ENCODE measurements at regions not wholly inside any gene's neighbourhood (a gene's known extent, or its start where the extent isn't known, plus 50 kb on each side); places are given as distances from the start of the nearest gene placed in this dataset.
A peak's percentile ranks its signal among the peaks of the same experiment; 100 is the strongest.
"Not testable (repeated sequence)": the region's sequence is repeated elsewhere in the genome, so short reads cannot be mapped to it uniquely, and the experiment has no call there.

GRCh38 chr3:4030624-4031023 is 231.4 kb downstream of the LRRN1 start:
- DNase-seq: no peak

GRCh38 chr3:4033296-4033695 is 234.1 kb downstream of the LRRN1 start:
- DNase-seq: no peak

- no peak for DNase-seq
Measured at GRCh38 chr3:4036046-4036445, 236.8 kb downstream of the LRRN1 start.

DNA sequence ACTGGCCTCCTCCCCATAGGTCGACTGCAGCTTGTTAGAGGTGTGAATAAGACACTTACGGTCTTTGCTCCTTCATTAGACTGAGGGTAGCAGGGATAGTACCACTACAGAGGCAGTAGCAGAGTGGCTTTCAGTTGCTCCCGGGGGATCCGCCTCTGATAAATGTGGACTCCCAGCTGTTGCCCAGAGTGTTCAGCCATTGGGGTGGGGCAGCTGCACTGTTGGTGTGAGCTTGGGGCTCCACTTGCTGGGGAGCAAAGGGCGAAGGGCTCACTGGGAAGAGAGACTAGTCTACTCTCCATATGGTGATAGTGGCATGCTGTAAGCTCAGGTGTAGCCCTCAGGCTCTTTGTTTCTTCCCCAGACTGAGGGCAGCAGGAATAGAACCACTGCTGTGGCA is 239.1 kb downstream of the LRRN1 start:
- DNase-seq: no peak

GRCh38 chr3:4042070-4042469 is 242.8 kb downstream of the LRRN1 start:
- DNase-seq: no peak

DNA sequence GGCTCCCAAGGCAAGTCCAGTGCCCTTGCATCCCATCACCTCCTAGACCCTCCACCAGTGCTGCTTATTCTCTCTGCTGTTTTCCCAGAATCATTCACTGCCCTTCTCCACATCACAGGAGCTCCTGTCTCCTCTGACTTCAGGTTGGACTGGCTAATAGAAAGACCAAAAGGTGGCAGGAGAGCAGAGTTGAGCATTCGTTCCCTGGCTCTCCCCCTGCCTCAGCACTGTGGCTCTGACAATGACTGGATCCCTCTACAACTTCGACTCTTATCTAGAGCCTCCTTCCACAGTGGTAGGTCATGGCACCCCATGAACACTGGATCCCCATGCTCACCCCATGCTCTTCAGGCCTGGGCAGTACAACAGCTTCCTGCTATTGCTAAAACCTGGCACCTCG is 243.6 kb downstream of the LRRN1 start:
- no peak for DNase-seq

DNA sequence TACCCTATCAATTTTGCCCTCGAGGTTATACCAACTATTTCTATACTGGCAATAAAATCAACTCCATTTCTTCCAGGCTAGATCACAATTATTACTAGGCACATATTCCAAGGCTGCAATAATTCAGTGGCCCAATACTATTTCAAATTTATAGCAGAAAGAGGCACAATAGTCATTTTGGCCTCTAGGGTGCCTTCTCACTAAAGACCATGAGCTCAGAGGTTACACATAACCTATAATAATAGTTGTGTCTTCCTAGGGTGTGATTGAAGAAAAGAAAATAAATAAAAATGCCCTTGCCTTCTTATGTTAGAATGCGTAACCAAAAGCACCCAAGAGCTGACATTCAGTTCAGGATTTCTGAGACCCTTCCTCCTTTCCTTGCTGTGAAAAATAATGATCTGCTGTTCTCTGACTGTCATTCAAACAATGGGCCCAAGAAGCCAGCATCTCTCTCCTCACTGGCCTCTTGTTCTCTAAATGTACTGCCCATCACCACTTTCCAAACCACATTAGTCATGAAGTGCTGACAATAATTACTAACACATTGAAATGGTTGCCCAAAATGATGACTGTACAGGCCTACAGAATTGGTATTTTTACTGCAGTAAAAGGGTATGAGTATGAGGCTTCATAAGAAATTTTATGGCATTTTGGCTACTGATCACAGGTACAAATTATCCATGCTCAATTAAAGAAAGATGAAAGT is 244.8 kb downstream of the LRRN1 start:
- DNase-seq: no peak

DNA sequence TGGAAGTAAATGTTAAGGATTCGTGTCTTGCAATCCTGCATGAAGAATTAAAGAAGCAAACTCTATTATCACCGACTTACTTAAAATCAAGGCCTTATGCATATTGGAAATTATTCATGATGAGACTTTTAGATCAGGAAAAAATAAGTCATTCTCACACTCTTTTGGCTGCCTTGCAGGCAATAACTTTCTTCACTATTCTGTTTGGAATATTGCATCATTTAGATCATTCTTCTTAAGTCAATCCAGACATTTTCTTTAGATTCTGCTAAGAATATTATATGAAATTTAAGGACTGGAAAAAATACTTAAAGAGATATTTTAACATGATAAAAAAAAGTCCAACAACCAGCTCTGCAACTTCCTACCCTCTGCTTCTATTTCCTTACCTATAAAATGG is 245.4 kb downstream of the LRRN1 start:
- DNase-seq: no peak

DNA sequence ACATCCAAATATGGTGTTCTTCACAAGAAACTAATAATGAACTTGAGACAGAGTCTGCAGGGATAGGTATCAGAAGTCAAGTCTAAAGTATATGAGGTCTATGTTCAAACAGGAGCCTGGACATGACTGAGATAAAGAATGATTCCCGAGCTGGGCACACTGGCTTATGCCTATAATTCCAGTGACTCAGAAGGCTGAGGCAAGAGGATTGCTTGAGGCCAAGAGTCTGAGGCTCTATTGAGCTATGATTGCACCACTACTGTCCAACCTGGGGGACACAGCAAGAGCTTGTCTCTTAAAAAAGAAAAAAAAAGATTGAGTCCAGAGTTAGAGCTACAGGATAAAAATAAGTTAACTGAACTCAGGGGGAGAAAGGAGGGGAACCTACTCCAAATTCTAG is 246.5 kb downstream of the LRRN1 start:
- no peak for DNase-seq

GRCh38 chr3:4047366-4047765 is 248.1 kb downstream of the LRRN1 start:
- no peak for DNase-seq

DNA sequence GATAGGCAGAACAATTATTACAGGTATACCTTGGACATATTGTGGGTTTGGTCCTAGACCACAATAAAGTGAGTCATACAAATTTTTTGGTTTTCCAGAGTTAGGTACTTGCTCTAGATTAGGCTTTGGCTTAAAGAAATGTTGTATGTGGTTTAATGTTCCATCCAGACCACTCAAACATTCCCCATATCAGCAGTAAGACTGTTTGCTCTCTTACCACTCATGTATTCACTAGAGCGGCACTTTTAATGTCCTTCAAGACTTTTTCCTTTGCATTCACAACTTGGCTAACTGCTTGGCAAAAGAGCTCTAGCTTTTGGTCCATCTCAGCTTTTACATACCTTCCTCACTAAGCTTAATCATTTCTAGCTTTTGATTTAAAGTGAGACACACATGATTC is 250.5 kb upstream of the SETMAR start:
- DNase-seq: no peak

GRCh38 chr3:4053975-4054374 is 249.2 kb upstream of the SETMAR start:
- DNase-seq: peak; percentile 14

GRCh38 chr3:4060064-4060463 is 243.1 kb upstream of the SETMAR start:
- DNase-seq: no peak

- no peak for DNase-seq
Measured at GRCh38 chr3:4060603-4061002, 242.6 kb upstream of the SETMAR start.

- no peak for DNase-seq
Measured at GRCh38 chr3:4061195-4061594, 242.0 kb upstream of the SETMAR start.

GRCh38 chr3:4061783-4062360 is 241.3 kb upstream of the SETMAR start:
- no peak for DNase-seq

DNA sequence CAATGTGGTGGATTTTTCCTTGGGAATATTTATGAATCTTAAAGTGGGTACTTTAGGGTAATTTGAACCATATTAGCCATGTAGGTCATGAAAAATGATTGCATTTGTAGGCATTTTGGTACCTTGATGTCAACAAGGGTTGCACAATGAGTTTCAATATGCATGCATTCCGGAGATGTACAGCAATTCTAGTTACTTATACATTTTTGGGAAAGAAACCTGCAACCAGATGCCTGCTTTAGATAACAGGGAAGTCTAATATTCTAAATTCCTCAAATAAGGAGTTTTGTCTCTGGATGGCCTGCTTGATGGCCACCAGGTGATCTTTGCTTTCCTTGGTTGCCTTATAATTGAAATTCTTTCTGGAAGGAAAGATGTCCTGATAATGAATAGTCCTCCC is 240.5 kb upstream of the SETMAR start:
- no peak for DNase-seq

GRCh38 chr3:4063916-4064574 is 239.1 kb upstream of the SETMAR start:
- DNase-seq: no peak

- no peak for DNase-seq
Measured at GRCh38 chr3:4065085-4065484, 238.1 kb upstream of the SETMAR start.

GRCh38 chr3:4065554-4065953 is 237.6 kb upstream of the SETMAR start:
- no peak for DNase-seq

DNA sequence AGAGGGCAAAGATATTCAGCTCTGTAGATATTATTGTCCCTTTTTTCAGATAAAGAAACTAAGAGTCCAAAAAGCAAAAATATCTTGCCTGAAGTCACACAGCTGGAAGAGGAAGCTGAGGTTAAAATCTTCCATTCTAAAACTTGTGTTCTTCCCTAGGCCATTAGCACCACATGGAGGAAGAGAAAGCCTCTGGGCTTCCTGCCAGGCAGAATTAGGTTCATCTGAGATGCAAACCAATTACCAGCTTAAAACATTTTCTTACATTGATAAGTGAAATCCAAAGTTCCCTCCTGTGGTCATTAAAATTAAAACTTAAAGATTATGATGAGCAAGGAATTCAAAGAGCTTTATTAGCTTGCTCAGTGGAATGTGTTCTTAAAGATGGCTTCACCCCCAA is 235.3 kb upstream of the SETMAR start:
- DNase-seq: no peak

DNA sequence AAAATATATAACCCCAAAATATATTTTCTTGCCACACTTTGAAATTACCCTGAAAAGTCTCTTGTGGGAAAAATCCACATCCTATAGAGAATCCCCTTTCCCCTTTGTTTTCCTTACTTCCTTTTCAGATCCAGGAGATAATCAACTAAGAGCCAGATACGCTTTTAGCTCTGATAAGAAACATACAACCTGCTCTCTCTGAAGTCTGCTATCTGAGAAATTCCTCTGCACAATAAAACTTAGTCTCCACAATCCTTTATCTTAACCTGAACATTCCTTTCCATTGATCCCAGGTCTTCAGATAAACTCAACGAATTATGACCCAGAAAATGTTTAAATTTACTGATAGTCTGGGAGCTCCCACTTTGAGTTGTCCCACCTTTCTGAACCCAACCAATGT is 233.4 kb upstream of the SETMAR start:
- no peak for DNase-seq

- no peak for DNase-seq
Measured at GRCh38 chr3:4071481-4072184, 231.5 kb upstream of the SETMAR start.

- DNase-seq: not testable (repeated sequence)
Measured at GRCh38 chr3:4077278-4077677, 225.9 kb upstream of the SETMAR start.
